GM23338 (cell line): ENCODE measurements at regions not wholly inside any gene's neighbourhood (a gene's known extent, or its start where the extent isn't known, plus 50 kb on each side); places are given as distances from the start of the nearest gene placed in this dataset.

Experiments
- ATAC-seq: fragments of 200-7000 bp; cut with Tn5 transposase; 3 replicates; pipeline ENCODE4 v1.9.1; 2020
- DNase-seq: peaks from one replicate; pipeline ENCODE4 v3.0.0-alpha.2; 2015; ENCODE audit warnings: low spot score
- H2AFZ ChIP-seq: fragments of 200-600 bp; sonication (generic); 2 replicates; pipeline ENCODE4 v1.8.0; 2016; ENCODE audit warnings: antibody characterized with exemption, mild to moderate bottlenecking, moderate library complexity
- H3F3A ChIP-seq: fragments of 200-600 bp; sonication (generic); replicated peaks from 2 replicates; pipeline ENCODE4 v1.8.0; 2017; ENCODE audit warnings: antibody characterized with exemption, mixed run types, low read depth
- H3K27ac ChIP-seq: fragments of 200-600 bp; sonication (generic); 2 replicates; pipeline ENCODE4 v1.6.1; 2016; ENCODE audit warnings: low read depth
- H3K27me3 ChIP-seq: fragments of 200-600 bp; sonication (generic); 2 replicates; pipeline ENCODE4 v1.8.0; 2016; ENCODE audit warnings: mild to moderate bottlenecking, mixed run types, moderate library complexity; ENCODE audit not compliant: insufficient read depth
- H3K36me3 ChIP-seq: fragments of 200-600 bp; sonication (generic); 2 replicates; pipeline ENCODE4 v1.8.0; 2016; ENCODE audit warnings: mild to moderate bottlenecking; ENCODE audit not compliant: insufficient read depth
- H3K4me1 ChIP-seq: fragments of 200-600 bp; sonication (generic); 2 replicates; pipeline ENCODE4 v1.8.0; 2016; ENCODE audit warnings: mild to moderate bottlenecking, moderate library complexity; ENCODE audit not compliant: insufficient read depth
- H3K4me2 ChIP-seq: fragments of 200-600 bp; sonication (generic); 2 replicates; pipeline ENCODE4 v1.7.1; 2017; ENCODE audit warnings: mixed run types
- H3K4me3 ChIP-seq: fragments of 200-600 bp; sonication (generic); 2 replicates; pipeline ENCODE4 v1.6.1; 2016; ENCODE audit warnings: mixed run types
- H3K79me2 ChIP-seq: fragments of 200-600 bp; sonication (generic); replicated peaks from 2 replicates; pipeline ENCODE4 v1.8.0; 2017; ENCODE audit warnings: mild to moderate bottlenecking; ENCODE audit not compliant: insufficient read depth
- H3K9me2 ChIP-seq: fragments of 200-600 bp; sonication (generic); 2 replicates; pipeline ENCODE4 v1.8.0; 2017; ENCODE audit not compliant: insufficient read depth
- H4K20me1 ChIP-seq: fragments of 200-600 bp; sonication (generic); replicated peaks from 2 replicates; pipeline ENCODE4 v1.8.0; 2017; ENCODE audit warnings: mild to moderate bottlenecking; ENCODE audit not compliant: insufficient read depth
- H3K27ac Mint-ChIP-seq: 2 replicates; pipeline ENCODE4 v1.8.0; 2020; ENCODE audit warnings: inconsistent platforms, mild to moderate bottlenecking, moderate library complexity, mixed read lengths
- H3K27me3 Mint-ChIP-seq: 3 replicates; pipeline ENCODE4 v1.8.0; 2022; ENCODE audit warnings: low read depth, mild to moderate bottlenecking, moderate library complexity, mixed read lengths, inconsistent platforms; ENCODE audit not compliant: insufficient read depth, poor library complexity
- H3K36me3 Mint-ChIP-seq: 3 replicates; pipeline ENCODE4 v1.8.0; 2021; ENCODE audit warnings: low read depth, mild to moderate bottlenecking, inconsistent platforms, moderate library complexity, mixed read lengths
- H3K4me1 Mint-ChIP-seq: 3 replicates; pipeline ENCODE4 v1.8.0; 2020; ENCODE audit warnings: mild to moderate bottlenecking, inconsistent platforms, mixed read lengths
- H3K4me3 Mint-ChIP-seq: 3 replicates; pipeline ENCODE4 v1.8.0; 2021; ENCODE audit warnings: moderate library complexity, mild to moderate bottlenecking, inconsistent platforms, mixed read lengths
- H3K9me3 Mint-ChIP-seq: 3 replicates; pipeline ENCODE4 v1.8.0; 2020; ENCODE audit warnings: moderate library complexity, mild to moderate bottlenecking, inconsistent platforms, mixed read lengths
- CREB1 ChIP-seq: fragments of 250-450 bp; sonication (Bioruptor Pico); IDR thresholded peaks from 2 replicates; pipeline ENCODE4 v1.5.0; 2020; ENCODE audit warnings: low read depth, mild to moderate bottlenecking, moderate library complexity
- EZH2 ChIP-seq: fragments of 200-600 bp; sonication (generic); IDR thresholded peaks from one replicate; pipeline ENCODE4 v1.8.0; 2017; ENCODE audit warnings: antibody characterized with exemption, mild to moderate bottlenecking, low read depth; ENCODE audit not compliant: unreplicated experiment
- EZH2phosphoT487 ChIP-seq: fragments of 200-600 bp; sonication (generic); IDR thresholded peaks from one replicate; pipeline ENCODE4 v1.8.1; 2018; ENCODE audit warnings: antibody characterized with exemption; ENCODE audit not compliant: unreplicated experiment
- JUNB ChIP-seq: IDR thresholded peaks from one replicate; pipeline ENCODE4 v1.6.1; 2016; ENCODE audit warnings: antibody characterized with exemption; ENCODE audit not compliant: unreplicated experiment
- NANOG ChIP-seq: IDR thresholded peaks from 2 replicates; pipeline ENCODE4 v1.6.1; 2016; ENCODE audit warnings: antibody characterized with exemption, borderline replicate concordance
- POLR2AphosphoS5 ChIP-seq: IDR thresholded peaks from 2 replicates; pipeline ENCODE4 v1.6.1; 2016; ENCODE audit warnings: antibody characterized with exemption, low read depth
- STAT1 ChIP-seq: IDR thresholded peaks from one replicate; pipeline ENCODE4 v1.6.1; 2016; ENCODE audit warnings: antibody characterized with exemption; ENCODE audit not compliant: unreplicated experiment
- ZNF114 ChIP-seq: fragments of 250-450 bp; sonication (Bioruptor Pico); IDR thresholded peaks from 2 replicates; pipeline ENCODE4 v1.5.0; 2020; ENCODE audit warnings: mild to moderate bottlenecking, moderate library complexity
- ZNF331 ChIP-seq: fragments of 250-450 bp; sonication (Bioruptor Pico); IDR thresholded peaks from 2 replicates; pipeline ENCODE4 v1.5.0; 2020; ENCODE audit warnings: low read depth, mild to moderate bottlenecking, moderate library complexity
- TF ChIP-seq, protein P1 (sequence below), 2 experiments: fragments of 200-600 bp in 1 of 2; sonication (generic) in 1 of 2; conservative IDR thresholded peaks; 2 replicates each; pipeline versions ENCODE4 v1.5.1 to v1.6.1; 2016 to 2017; ENCODE audit warnings: antibody characterized with exemption in 2 of 2, low read depth in 2 of 2, mild to moderate bottlenecking in 2 of 2, moderate library complexity in 1 of 2
- TF ChIP-seq, protein P2 (sequence below): fragments of 250-450 bp; sonication (Bioruptor Pico); IDR thresholded peaks from 2 replicates; pipeline ENCODE4 v1.5.0; 2020; ENCODE audit warnings: mild to moderate bottlenecking, moderate library complexity
- TF ChIP-seq, protein P3 (sequence below): IDR thresholded peaks from 2 replicates; pipeline ENCODE4 v1.6.1; 2016; ENCODE audit warnings: antibody characterized with exemption
- TF ChIP-seq, protein P4 (sequence below): IDR thresholded peaks from one replicate; pipeline ENCODE4 v1.6.1; 2018; ENCODE audit warnings: antibody characterized with exemption; ENCODE audit not compliant: unreplicated experiment

DNA sequence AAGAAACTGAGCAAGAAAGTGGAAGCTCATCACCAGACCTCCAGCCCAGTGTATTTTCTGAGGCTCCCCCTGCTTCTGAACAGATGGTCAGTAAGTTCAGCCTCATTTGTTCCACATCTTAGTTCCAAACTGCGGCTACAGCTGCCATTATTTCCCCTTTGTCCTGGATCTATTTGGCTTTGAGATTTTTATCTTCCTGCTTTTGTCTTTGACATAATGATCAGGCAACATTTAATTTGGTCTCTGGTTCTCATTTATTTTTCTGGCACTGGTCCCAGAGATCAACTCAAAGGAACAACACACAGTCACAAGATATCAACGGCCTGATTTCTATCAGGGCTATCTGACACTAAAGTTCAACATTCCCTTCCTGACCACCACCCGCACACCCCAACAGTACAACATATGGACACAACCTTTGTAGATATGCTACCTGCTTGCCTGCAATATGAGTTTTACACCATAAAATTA lies 137.5 kb downstream of the FAM76B start:
- Mint-ChIP-seq H3K4me3 (no peak overlapping the region), H3K36me3 (no peaks in the 10 kb centered on the region), H3K4me1 (peaks cover 15% of the 10 kb centered on the region), H3K27ac (no peak overlapping the region), H3K9me3 (no peaks in the 10 kb centered on the region), H3K27me3 (peaks cover 1% of the 10 kb centered on the region)
- H3K79me2 ChIP-seq, result no peaks in the 10 kb centered on the region
- no peaks in the 10 kb centered on the region for H3K27me3 ChIP-seq
- H2AFZ ChIP-seq, result no peak overlapping the region
- H3K27ac ChIP-seq, result no peak overlapping the region
- H3K36me3 ChIP-seq, result no peaks in the 10 kb centered on the region
- DNase-seq (no peak), ATAC-seq (no peak)
- H3K9me2 ChIP-seq, result no peaks in the 10 kb centered on the region
- no peak overlapping the region for H3K4me3 ChIP-seq
- TF ChIP-seq EZH2phosphoT487 (no peak), POLR2AphosphoS5 (no peak), EZH2 (no peak), JUNB (no peak), NANOG (no peak), STAT1 (no peak), ZNF331 (CRISPR knock-in tag) (no peak), CREB1 (CRISPR knock-in tag) (no peak), ZNF114 (no peak)
- TF ChIP-seq, protein P1, sequence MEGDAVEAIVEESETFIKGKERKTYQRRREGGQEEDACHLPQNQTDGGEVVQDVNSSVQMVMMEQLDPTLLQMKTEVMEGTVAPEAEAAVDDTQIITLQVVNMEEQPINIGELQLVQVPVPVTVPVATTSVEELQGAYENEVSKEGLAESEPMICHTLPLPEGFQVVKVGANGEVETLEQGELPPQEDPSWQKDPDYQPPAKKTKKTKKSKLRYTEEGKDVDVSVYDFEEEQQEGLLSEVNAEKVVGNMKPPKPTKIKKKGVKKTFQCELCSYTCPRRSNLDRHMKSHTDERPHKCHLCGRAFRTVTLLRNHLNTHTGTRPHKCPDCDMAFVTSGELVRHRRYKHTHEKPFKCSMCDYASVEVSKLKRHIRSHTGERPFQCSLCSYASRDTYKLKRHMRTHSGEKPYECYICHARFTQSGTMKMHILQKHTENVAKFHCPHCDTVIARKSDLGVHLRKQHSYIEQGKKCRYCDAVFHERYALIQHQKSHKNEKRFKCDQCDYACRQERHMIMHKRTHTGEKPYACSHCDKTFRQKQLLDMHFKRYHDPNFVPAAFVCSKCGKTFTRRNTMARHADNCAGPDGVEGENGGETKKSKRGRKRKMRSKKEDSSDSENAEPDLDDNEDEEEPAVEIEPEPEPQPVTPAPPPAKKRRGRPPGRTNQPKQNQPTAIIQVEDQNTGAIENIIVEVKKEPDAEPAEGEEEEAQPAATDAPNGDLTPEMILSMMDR (conservative IDR thresholded peaks at IDR 0.05; ENCODE audit: low read depth in 2 of 2), result no peak
- TF ChIP-seq, protein P2, sequence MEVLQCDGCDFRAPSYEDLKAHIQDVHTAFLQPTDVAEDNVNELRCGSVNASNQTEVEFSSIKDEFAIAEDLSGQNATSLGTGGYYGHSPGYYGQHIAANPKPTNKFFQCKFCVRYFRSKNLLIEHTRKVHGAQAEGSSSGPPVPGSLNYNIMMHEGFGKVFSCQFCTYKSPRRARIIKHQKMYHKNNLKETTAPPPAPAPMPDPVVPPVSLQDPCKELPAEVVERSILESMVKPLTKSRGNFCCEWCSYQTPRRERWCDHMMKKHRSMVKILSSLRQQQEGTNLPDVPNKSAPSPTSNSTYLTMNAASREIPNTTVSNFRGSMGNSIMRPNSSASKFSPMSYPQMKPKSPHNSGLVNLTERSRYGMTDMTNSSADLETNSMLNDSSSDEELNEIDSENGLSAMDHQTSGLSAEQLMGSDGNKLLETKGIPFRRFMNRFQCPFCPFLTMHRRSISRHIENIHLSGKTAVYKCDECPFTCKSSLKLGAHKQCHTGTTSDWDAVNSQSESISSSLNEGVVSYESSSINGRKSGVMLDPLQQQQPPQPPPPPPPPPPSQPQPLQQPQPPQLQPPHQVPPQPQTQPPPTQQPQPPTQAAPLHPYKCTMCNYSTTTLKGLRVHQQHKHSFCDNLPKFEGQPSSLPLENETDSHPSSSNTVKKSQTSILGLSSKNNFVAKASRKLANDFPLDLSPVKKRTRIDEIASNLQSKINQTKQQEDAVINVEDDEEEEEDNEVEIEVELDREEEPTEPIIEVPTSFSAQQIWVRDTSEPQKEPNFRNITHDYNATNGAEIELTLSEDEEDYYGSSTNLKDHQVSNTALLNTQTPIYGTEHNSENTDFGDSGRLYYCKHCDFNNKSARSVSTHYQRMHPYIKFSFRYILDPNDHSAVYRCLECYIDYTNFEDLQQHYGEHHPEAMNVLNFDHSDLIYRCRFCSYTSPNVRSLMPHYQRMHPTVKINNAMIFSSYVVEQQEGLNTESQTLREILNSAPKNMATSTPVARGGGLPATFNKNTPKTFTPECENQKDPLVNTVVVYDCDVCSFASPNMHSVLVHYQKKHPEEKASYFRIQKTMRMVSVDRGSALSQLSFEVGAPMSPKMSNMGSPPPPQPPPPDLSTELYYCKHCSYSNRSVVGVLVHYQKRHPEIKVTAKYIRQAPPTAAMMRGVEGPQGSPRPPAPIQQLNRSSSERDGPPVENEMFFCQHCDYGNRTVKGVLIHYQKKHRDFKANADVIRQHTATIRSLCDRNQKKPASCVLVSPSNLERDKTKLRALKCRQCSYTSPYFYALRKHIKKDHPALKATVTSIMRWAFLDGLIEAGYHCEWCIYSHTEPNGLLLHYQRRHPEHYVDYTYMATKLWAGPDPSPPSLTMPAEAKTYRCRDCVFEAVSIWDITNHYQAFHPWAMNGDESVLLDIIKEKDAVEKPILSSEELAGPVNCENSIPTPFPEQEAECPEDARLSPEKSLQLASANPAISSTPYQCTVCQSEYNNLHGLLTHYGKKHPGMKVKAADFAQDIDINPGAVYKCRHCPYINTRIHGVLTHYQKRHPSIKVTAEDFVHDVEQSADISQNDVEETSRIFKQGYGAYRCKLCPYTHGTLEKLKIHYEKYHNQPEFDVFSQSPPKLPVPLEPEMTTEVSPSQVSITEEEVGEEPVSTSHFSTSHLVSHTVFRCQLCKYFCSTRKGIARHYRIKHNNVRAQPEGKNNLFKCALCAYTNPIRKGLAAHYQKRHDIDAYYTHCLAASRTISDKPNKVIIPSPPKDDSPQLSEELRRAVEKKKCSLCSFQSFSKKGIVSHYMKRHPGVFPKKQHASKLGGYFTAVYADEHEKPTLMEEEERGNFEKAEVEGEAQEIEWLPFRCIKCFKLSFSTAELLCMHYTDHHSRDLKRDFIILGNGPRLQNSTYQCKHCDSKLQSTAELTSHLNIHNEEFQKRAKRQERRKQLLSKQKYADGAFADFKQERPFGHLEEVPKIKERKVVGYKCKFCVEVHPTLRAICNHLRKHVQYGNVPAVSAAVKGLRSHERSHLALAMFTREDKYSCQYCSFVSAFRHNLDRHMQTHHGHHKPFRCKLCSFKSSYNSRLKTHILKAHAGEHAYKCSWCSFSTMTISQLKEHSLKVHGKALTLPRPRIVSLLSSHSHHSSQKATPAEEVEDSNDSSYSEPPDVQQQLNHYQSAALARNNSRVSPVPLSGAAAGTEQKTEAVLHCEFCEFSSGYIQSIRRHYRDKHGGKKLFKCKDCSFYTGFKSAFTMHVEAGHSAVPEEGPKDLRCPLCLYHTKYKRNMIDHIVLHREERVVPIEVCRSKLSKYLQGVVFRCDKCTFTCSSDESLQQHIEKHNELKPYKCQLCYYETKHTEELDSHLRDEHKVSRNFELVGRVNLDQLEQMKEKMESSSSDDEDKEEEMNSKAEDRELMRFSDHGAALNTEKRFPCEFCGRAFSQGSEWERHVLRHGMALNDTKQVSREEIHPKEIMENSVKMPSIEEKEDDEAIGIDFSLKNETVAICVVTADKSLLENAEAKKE (CRISPR knock-in tag), result no peak
- TF ChIP-seq, protein P3, sequence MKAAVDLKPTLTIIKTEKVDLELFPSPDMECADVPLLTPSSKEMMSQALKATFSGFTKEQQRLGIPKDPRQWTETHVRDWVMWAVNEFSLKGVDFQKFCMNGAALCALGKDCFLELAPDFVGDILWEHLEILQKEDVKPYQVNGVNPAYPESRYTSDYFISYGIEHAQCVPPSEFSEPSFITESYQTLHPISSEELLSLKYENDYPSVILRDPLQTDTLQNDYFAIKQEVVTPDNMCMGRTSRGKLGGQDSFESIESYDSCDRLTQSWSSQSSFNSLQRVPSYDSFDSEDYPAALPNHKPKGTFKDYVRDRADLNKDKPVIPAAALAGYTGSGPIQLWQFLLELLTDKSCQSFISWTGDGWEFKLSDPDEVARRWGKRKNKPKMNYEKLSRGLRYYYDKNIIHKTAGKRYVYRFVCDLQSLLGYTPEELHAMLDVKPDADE, result no peak
- TF ChIP-seq, protein P4, sequence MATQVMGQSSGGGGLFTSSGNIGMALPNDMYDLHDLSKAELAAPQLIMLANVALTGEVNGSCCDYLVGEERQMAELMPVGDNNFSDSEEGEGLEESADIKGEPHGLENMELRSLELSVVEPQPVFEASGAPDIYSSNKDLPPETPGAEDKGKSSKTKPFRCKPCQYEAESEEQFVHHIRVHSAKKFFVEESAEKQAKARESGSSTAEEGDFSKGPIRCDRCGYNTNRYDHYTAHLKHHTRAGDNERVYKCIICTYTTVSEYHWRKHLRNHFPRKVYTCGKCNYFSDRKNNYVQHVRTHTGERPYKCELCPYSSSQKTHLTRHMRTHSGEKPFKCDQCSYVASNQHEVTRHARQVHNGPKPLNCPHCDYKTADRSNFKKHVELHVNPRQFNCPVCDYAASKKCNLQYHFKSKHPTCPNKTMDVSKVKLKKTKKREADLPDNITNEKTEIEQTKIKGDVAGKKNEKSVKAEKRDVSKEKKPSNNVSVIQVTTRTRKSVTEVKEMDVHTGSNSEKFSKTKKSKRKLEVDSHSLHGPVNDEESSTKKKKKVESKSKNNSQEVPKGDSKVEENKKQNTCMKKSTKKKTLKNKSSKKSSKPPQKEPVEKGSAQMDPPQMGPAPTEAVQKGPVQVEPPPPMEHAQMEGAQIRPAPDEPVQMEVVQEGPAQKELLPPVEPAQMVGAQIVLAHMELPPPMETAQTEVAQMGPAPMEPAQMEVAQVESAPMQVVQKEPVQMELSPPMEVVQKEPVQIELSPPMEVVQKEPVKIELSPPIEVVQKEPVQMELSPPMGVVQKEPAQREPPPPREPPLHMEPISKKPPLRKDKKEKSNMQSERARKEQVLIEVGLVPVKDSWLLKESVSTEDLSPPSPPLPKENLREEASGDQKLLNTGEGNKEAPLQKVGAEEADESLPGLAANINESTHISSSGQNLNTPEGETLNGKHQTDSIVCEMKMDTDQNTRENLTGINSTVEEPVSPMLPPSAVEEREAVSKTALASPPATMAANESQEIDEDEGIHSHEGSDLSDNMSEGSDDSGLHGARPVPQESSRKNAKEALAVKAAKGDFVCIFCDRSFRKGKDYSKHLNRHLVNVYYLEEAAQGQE, result no peak
- H3F3A ChIP-seq, result no peaks in the 10 kb centered on the region
- H3K4me2 ChIP-seq, result no peak overlapping the region
- peaks cover 4% of the 10 kb centered on the region; the same call in 1 of the 2 replicates for H3K4me1 ChIP-seq
- H4K20me1 ChIP-seq, result no peaks in the 10 kb centered on the region
